ENCODE measurements at regions not wholly inside any gene's neighbourhood (a gene's known extent, or its start where the extent isn't known, plus 50 kb on each side); places are given as distances from the start of the nearest gene placed in this dataset.

- TF ChIP-seq ZNF274 (IDR thresholded peaks at IDR 0.05; ENCODE audit: low read depth, low read length), result no peak
Measured at GRCh38 chr7:17620566-17620965, 319.7 kb downstream of the SNX13 start.

GRCh38 chr7:17622451-17622850, 317.8 kb downstream of the SNX13 start:
- H3K4me3 ChIP-seq (ENCODE audit: low read length), result no peak overlapping the region
- TF ChIP-seq ZNF274 (IDR thresholded peaks at IDR 0.05; ENCODE audit: low read depth, low read length), result no peak

More at GRCh38 chr7:17620566-17620965, 319.7 kb downstream of the SNX13 start:
- H3K4me3 ChIP-seq (ENCODE audit: low read length), result no peak overlapping the region

- TF ChIP-seq ZNF274 (IDR thresholded peaks at IDR 0.05; ENCODE audit: low read depth, low read length), result no peak
- no peak overlapping the region for H3K4me3 ChIP-seq (ENCODE audit: low read length)
Measured at GRCh38 chr7:17623546-17624185, 316.6 kb downstream of the SNX13 start.

- H3K4me3 ChIP-seq (ENCODE audit: low read length), result no peak overlapping the region
- TF ChIP-seq ZNF274 (IDR thresholded peaks at IDR 0.05; ENCODE audit: low read depth, low read length), result no peak
Measured at GRCh38 chr7:17624379-17624778, 315.9 kb downstream of the SNX13 start.

GRCh38 chr7:17625043-17625442, 315.3 kb downstream of the SNX13 start:
- TF ChIP-seq ZNF274 (IDR thresholded peaks at IDR 0.05; ENCODE audit: low read depth, low read length), result no peak
- H3K4me3 ChIP-seq (ENCODE audit: low read length), result no peak overlapping the region

- no peak for TF ChIP-seq ZNF274 (IDR thresholded peaks at IDR 0.05; ENCODE audit: low read depth, low read length)
- H3K4me3 ChIP-seq (ENCODE audit: low read length), result no peak overlapping the region
Measured at GRCh38 chr7:17626235-17626634, 314.1 kb downstream of the SNX13 start.

GRCh38 chr7:17631061-17631460, 309.2 kb downstream of the SNX13 start:
- TF ChIP-seq ZNF274 (IDR thresholded peaks at IDR 0.05; ENCODE audit: low read depth, low read length), result no peak
- H3K4me3 ChIP-seq (ENCODE audit: low read length), result no peak overlapping the region

- no peak for TF ChIP-seq ZNF274 (IDR thresholded peaks at IDR 0.05; ENCODE audit: low read depth, low read length)
Measured at GRCh38 chr7:17632384-17632783, 307.9 kb downstream of the SNX13 start.

GRCh38 chr7:17633067-17633466, 307.2 kb downstream of the SNX13 start:
- TF ChIP-seq ZNF274 (IDR thresholded peaks at IDR 0.05; ENCODE audit: low read depth, low read length), result no peak
- no peak overlapping the region for H3K4me3 ChIP-seq (ENCODE audit: low read length)

More at GRCh38 chr7:17632384-17632783, 307.9 kb downstream of the SNX13 start:
- H3K4me3 ChIP-seq (ENCODE audit: low read length), result no peak overlapping the region

- no peak overlapping the region for H3K4me3 ChIP-seq (ENCODE audit: low read length)
- no peak for TF ChIP-seq ZNF274 (IDR thresholded peaks at IDR 0.05; ENCODE audit: low read depth, low read length)
Measured at GRCh38 chr7:17638727-17639126, 301.6 kb downstream of the SNX13 start.

GRCh38 chr7:17640730-17641377, 299.4 kb downstream of the SNX13 start:
- no peak overlapping the region for H3K4me3 ChIP-seq (ENCODE audit: low read length)
- no peak for TF ChIP-seq ZNF274 (IDR thresholded peaks at IDR 0.05; ENCODE audit: low read depth, low read length)

- no peak overlapping the region for H3K4me3 ChIP-seq (ENCODE audit: low read length)
- no peak for TF ChIP-seq ZNF274 (IDR thresholded peaks at IDR 0.05; ENCODE audit: low read depth, low read length)
Measured at GRCh38 chr7:17645500-17645899, 294.8 kb downstream of the SNX13 start.

GRCh38 chr7:17646253-17646956, 293.9 kb downstream of the SNX13 start:
- no peak overlapping the region for H3K4me3 ChIP-seq (ENCODE audit: low read length)
- TF ChIP-seq ZNF274 (IDR thresholded peaks at IDR 0.05; ENCODE audit: low read depth, low read length), result no peak

GRCh38 chr7:17651341-17651740, 289.0 kb downstream of the SNX13 start:
- H3K4me3 ChIP-seq (ENCODE audit: low read length), result no peak overlapping the region
- no peak for TF ChIP-seq ZNF274 (IDR thresholded peaks at IDR 0.05; ENCODE audit: low read depth, low read length)

GRCh38 chr7:17651863-17652385, 288.4 kb downstream of the SNX13 start:
- no peak overlapping the region for H3K4me3 ChIP-seq (ENCODE audit: low read length)
- no peak for TF ChIP-seq ZNF274 (IDR thresholded peaks at IDR 0.05; ENCODE audit: low read depth, low read length)

Measured in GM08714 (cell line).